ENCODE measurements at regions not wholly inside any gene's neighbourhood (a gene's known extent, or its start where the extent isn't known, plus 50 kb on each side); places are given as distances from the start of the nearest gene placed in this dataset.

DNA sequence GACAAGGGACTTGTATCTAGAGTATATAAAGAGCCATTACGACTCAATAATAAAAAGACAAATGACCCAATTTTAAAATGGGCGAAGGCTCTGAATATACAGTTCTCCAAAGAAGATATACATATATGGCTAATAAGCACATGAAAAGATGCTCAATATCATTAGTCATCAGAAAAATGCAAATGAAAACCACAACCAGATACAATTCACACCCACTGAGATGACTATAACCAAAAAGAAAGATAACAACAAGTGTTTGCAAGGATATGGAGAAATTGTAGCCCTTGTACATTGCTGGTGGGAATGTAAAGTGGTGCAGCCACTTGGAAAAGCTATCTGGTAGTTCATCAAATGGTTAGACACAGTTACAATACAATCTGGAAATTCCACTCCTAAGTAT is 96.3 kb downstream of the TRIM29 start:
- no peak for TF ChIP-seq EZH2 (IDR thresholded peaks at IDR 0.05; ENCODE audit: low read depth)
- TF ChIP-seq, protein P1, sequence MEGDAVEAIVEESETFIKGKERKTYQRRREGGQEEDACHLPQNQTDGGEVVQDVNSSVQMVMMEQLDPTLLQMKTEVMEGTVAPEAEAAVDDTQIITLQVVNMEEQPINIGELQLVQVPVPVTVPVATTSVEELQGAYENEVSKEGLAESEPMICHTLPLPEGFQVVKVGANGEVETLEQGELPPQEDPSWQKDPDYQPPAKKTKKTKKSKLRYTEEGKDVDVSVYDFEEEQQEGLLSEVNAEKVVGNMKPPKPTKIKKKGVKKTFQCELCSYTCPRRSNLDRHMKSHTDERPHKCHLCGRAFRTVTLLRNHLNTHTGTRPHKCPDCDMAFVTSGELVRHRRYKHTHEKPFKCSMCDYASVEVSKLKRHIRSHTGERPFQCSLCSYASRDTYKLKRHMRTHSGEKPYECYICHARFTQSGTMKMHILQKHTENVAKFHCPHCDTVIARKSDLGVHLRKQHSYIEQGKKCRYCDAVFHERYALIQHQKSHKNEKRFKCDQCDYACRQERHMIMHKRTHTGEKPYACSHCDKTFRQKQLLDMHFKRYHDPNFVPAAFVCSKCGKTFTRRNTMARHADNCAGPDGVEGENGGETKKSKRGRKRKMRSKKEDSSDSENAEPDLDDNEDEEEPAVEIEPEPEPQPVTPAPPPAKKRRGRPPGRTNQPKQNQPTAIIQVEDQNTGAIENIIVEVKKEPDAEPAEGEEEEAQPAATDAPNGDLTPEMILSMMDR (conservative IDR thresholded peaks at IDR 0.05), result no peak
